ENCODE measurements at regions not wholly inside any gene's neighbourhood (a gene's known extent, or its start where the extent isn't known, plus 50 kb on each side); places are given as distances from the start of the nearest gene placed in this dataset.

GRCh38 chr4:184274286-184274951, 56.7 kb upstream of the ENPP6 start:
- TF ChIP-seq CTCF (IDR thresholded peaks at IDR 0.05; ENCODE audit: low read depth, low read length) (no peak), POLR2A (IDR thresholded peaks at IDR 0.05; ENCODE audit: extremely low read depth, insufficient read length) (no peak)
